Umbilical cord (tissue), 1 donor: ENCODE measurements at regions not wholly inside any gene's neighbourhood (a gene's known extent, or its start where the extent isn't known, plus 50 kb on each side); places are given as distances from the start of the nearest gene placed in this dataset.
A peak's percentile ranks its signal among the peaks of the same experiment; 100 is the strongest.

ENCODE experiments used
- DNase-seq: peaks from one replicate; pipeline ENCODE4 v3.0.0-alpha.2; 2015; ENCODE audit warnings: low spot score

GRCh38 chr13:63999614-64000305 lies 2584.1 kb upstream of the PCDH20 start:
- no peak for DNase-seq

DNA sequence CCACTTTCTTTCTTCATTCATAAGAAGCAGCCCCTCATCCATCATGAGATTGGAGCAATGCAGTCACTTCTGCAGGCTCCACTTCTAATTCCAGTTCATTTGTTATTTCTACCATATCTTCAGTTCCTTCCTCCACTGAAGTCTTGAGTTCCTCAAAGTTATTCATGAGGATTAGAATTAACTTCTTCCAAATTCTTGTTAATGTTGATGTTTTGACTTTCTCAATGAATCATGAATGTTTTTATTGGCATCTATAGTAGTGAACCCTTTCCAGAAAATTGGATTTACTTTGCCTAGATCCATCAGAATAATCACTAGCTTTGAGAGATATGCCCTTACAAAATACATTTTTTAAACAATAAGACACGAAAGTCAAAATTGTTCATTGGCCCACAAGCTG lies 2567.7 kb upstream of the PCDH20 start:
- no peak for DNase-seq

- no peak for DNase-seq
These were observed 2564.3 kb upstream of the PCDH20 start for GRCh38 chr13:63979951-63980350.

DNA sequence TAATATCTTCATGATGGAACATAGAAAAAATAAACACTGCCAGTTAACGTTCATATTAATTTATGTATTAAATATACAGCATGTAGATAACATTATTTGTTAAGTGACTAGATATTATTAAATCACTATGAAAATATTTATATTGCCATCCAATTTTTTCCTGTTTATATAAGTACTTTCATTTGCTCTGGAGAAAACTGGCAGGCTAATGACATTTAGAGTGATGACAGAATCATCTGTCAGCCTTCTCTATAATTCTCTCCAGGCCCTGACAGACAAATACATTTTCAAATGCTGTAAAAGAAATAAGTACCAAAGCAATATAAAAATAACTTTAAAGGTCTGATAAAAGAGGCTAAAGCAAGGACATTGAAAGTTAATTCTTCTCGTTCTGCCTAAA lies 2556.7 kb upstream of the PCDH20 start:
- DNase-seq, result no peak

- no peak for DNase-seq
These were observed 2539.0 kb upstream of the PCDH20 start for GRCh38 chr13:63954683-63955082.

DNA sequence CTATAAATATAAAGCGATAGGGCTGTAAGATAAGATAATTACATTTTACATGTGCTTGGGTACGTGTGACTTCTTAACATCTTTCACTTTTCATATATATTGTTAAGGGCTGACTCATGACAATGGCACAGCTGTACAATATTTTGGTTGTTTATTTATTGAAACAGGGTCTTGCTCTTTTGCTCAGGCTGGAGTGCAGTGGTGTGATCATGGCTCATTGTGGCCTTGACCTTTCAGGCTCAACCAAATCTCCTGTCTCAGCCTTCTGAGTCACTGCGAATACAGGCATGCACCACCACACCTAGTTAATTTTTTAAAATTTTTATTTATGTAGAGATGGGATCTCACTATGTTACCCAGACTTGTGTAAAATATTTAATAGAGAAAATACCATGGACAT lies 2532.4 kb upstream of the PCDH20 start:
- DNase-seq, result no peak

GRCh38 chr13:63944911-63945310 lies 2529.3 kb upstream of the PCDH20 start:
- no peak for DNase-seq

- peak; percentile 22 for DNase-seq
These were observed 2526.7 kb upstream of the PCDH20 start for GRCh38 chr13:63942372-63942771.

DNA sequence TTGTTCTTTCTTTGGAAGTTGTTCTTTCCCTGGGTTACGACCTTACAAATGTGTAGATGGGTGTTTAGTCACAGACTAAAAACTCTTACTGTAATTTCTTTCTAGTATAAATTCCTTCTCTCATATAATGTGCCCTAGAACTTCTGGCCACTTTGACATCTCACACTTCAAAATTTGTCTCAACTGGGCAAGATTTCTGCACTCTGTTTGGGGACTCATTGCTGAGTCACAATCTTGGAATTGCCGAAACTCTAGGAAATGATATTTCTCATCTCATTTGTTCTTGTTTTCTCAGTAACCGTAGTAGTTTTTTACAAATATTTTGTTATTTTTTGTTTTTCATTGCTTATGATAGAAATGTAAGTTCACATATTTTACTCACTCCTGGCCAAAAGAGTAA lies 2523.2 kb upstream of the PCDH20 start:
- no peak for DNase-seq

DNA sequence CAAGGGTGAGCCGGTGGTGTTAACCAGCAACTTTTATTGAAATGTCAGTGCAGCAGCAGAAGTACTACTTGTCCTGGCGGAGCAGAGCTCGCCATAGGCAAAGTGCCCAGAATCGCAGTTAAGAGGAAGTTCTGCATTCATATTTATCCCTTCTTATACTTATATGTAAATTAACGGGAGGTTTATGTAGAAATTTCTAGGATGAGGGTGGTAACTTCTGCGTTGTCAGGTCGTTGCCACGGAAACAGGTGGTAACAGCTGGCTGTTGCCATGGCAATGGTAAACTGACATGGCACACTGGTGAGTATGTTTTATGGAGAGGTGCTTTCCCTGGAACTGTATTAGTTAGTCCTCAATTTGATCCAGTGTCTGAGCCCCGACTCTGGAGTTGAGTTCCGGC lies 2494.9 kb upstream of the PCDH20 start:
- no peak for DNase-seq

- no peak for DNase-seq
These were observed 2494.2 kb upstream of the PCDH20 start for GRCh38 chr13:63909726-63910375.

DNA sequence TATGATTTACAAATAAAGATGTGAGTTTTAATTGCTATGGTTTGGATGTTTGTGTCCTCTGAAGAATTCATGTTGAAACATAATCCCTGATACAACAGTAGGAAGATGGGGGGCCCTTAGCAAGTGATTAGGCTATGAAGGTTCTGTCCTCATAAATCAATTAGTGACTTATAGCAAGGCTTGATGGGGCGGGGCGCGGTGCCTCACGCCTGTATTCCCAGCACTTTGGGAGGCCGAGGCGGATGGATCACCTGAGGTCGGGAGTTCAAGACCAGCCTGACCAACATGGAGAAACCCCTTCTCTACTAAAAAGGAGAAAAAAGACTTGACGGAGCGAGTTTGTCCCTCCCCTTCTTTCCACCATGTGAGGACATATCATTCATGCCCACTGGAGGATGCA lies 2486.5 kb upstream of the PCDH20 start:
- DNase-seq, result no peak

DNA sequence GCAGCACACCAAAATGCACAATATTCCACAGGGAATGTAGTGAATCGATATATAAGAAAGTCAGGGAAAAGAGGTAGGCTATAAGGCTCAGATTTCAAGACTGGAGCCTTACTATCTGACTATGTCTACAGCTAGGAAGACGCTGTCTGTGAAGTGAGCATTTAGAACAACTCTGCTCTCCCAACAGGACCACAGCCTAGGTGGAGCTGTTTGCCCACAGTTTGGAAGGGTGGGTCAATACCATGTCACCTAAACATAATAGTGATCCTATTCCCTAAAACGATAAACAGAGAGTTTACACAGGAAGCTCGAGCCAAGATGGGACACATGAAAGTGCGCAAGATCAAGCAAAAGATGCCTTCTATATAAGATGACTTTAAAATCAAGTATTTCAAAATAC lies 2486.0 kb upstream of the PCDH20 start:
- no peak for DNase-seq

DNA sequence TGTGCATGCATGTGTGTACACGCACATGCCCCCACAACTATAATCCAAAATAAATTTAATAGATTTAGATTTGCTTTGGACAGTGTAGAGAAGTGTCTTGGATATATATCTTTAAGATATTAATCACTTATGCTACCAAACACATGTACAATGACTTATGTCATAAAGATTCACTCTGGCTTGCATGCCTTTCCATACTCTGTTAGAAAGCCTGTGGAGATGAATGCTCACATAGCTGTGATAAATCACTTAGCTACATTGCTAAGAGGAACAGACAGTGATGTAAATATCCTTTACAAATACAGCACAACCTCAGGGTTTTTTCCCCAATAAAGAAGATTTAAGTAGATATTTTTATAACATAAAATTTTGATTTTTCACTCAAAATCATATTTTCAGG lies 2484.8 kb upstream of the PCDH20 start:
- peak; percentile 4 for DNase-seq

DNA sequence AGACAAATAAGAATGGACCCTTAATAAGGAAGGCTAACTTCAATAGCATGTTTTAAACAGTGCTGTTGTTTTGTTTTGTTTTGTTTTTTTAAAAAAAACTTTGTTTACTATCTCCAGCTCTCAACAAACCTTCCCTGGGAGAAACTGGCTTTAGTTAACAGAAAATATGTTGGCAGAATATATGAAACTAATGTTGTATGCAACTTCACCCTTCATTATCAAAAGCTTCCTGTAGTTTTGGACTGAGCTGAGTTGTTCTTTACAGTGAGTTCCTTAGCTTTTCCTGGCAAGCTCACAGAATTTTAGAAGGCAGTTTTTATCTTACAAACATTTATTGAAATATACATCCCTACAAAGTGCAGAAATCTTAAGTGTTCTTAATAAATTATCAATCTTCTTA lies 2480.7 kb upstream of the PCDH20 start:
- peak; percentile 8 for DNase-seq

DNA sequence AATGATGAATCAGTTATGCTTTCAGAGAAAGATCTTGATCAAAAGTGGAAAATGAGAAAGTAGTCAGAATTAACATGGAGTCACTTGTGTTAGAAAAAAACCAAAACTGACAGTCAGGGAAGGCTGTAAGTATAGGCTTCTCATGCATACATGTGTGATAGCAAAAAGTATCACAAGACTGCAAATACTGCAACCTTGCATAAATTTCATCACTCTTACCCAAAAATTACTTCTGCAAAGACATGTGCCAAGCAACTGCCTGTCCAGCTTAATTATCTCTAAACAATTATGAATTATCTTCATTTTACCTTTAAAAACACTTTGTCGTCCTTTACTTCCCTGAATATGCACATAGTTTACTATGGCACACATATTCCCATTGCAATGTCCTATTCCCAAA lies 2466.4 kb upstream of the PCDH20 start:
- DNase-seq, result no peak

DNA sequence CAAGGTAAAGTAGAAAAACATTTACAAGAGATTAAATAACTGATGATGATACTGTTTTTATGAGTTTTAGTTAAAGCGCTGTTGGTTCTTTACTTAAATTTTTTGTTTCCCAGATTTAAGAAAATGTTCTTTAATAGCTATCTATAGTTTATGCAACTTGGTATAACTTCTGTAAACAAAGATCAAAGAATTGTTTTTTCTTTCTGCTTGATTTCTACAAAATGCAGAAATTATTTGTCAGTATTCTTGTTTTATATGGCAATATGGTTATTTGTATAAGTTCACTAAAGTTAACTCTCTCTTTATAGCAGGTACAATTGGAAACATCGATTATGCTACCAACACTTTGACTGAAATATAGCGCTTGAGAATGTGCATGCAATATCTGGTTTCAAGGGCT lies 2465.1 kb upstream of the PCDH20 start:
- DNase-seq, result no peak

GRCh38 chr13:63873936-63874335 lies 2458.3 kb upstream of the PCDH20 start:
- no peak for DNase-seq

DNA sequence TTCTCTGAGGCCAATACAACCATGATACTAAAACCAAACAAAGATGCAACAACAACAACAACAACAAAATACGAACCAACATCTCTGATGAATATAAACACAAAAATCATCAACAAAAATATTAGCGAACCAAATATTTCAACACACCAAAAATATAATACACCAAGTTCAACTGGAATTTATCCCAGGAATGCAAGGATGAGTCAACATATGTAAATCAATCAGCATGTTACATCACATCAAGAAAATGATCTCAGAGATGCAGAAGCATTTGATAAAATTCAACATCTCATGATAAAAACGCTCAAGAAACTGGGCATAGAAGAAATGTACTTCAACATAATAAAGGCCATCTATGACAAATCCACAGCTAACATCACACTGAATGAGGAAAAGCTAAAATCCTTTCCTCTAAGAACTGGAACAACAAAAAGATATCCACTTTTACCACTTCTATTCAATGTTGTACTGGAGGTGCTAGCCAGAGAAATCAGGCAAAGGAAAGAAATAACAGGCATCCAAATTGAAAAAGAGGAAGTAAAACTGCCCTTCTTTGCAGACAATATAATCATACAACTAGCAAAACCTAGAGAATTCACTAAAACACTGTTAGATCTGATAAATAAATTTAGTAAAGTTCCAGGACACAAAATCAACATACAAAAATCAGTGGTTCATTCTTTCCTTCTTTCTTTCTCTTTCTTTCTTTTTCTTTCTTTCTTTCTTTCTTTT lies 2448.7 kb upstream of the PCDH20 start:
- DNase-seq, result no peak

GRCh38 chr13:63855457-63856118 lies 2439.9 kb upstream of the PCDH20 start:
- DNase-seq, result no peak

GRCh38 chr13:63853816-63854215 lies 2438.2 kb upstream of the PCDH20 start:
- no peak for DNase-seq

GRCh38 chr13:63851526-63851925 lies 2435.9 kb upstream of the PCDH20 start:
- DNase-seq, result no peak
